H1 (cell line): ENCODE measurements at regions not wholly inside any gene's neighbourhood (a gene's known extent, or its start where the extent isn't known, plus 50 kb on each side); places are given as distances from the start of the nearest gene placed in this dataset.
A peak's percentile ranks its signal among the peaks of the same experiment; 100 is the strongest.

ENCODE experiments used
- CTCF ChIA-PET: fragments of 300-600 bp; sonication (Branson Sonifier 250); formaldehyde crosslinking; loops from one replicate; lab custom pipeline; 2021; ENCODE audit not compliant: partially characterized antibody; lab: Charles Lee
- POLR2A ChIA-PET: fragments of 300-600 bp; sonication (Branson Sonifier 250); formaldehyde crosslinking; loops from one replicate; lab custom pipeline; 2021; ENCODE audit warnings: inconsistent platforms; ENCODE audit not compliant: partially characterized antibody; lab: Charles Lee
- DNase-seq, 2 experiments: peaks; one replicate each; pipeline versions ENCODE4 v3.0.0 to v3.0.0-alpha.2; 2010 to 2022; ENCODE audit warnings: low spot score in 2 of 2, low read depth in 1 of 2, mixed read lengths in 1 of 2
- FAIRE-seq: peaks from 2 replicates; lab custom pipeline; 2011; peaks lifted over from hg19 to GRCh38; lab: Jason Lieb, UNC
- H2AFZ ChIP-seq: 2 replicates; pipeline ENCODE4 v1.8.1; 2012; ENCODE audit warnings: low read length, inconsistent platforms
- H2AK5ac ChIP-seq: 2 replicates; pipeline ENCODE4 v1.6.1; 2013; ENCODE audit warnings: low read depth, low read length
- H2BK120ac ChIP-seq: replicated peaks from 2 replicates; pipeline ENCODE3; 2013; ENCODE audit warnings: low read depth, low read length, inconsistent platforms
- H2BK12ac ChIP-seq: 2 replicates; pipeline ENCODE4 v1.6.1; 2013; ENCODE audit warnings: low read depth, low read length
- H2BK15ac ChIP-seq: 2 replicates; pipeline ENCODE4 v1.6.1; 2013; ENCODE audit warnings: low read length
- H2BK20ac ChIP-seq: 2 replicates; pipeline ENCODE4 v1.6.1; 2013; ENCODE audit warnings: low read length
- H2BK5ac ChIP-seq: 2 replicates; pipeline ENCODE4 v1.6.1; 2013; ENCODE audit warnings: low read depth, low read length
- H3K14ac ChIP-seq: 2 replicates; pipeline ENCODE4 v1.6.1; 2013; ENCODE audit warnings: inconsistent platforms; ENCODE audit not compliant: insufficient read length
- H3K18ac ChIP-seq: 2 replicates; pipeline ENCODE4 v1.6.1; 2013; ENCODE audit warnings: low read length; ENCODE audit errors: extremely low read depth
- H3K23ac ChIP-seq: 2 replicates; pipeline ENCODE4 v1.6.1; 2013; ENCODE audit warnings: inconsistent platforms; ENCODE audit not compliant: insufficient read length
- H3K23me2 ChIP-seq: 2 replicates; pipeline ENCODE4 v1.6.1; 2013; ENCODE audit warnings: low read depth, low read length
- H3K27ac ChIP-seq: 2 replicates; pipeline ENCODE4 v1.6.1; 2011; ENCODE audit warnings: low read depth, low read length, inconsistent platforms
- H3K27me3 ChIP-seq, 4 experiments: replicated peaks in 1 of 4; 1 replicate in 1 of 4; 2 replicates in 3 of 4; pipeline versions ENCODE4 v1.6.1 to v1.8.1; 2011 to 2013; ENCODE audit warnings: low read length in 3 of 4, mild to moderate bottlenecking in 3 of 4, inconsistent platforms in 2 of 4, mixed read lengths in 2 of 4, moderate library complexity in 1 of 4; ENCODE audit not compliant: control insufficient read depth in 3 of 4, insufficient read depth in 3 of 4; ENCODE audit errors: extremely low read depth in 1 of 4
- H3K36me3 ChIP-seq, 4 experiments: 2 replicates each; pipeline versions ENCODE4 v1.6.1 to v1.8.1; 2011 to 2013; ENCODE audit warnings: mild to moderate bottlenecking in 4 of 4, low read length in 3 of 4, moderate library complexity in 2 of 4, control low read depth in 1 of 4, inconsistent platforms in 1 of 4; ENCODE audit not compliant: insufficient read depth in 4 of 4, control insufficient read depth in 2 of 4
- H3K4ac ChIP-seq: replicated peaks from 2 replicates; pipeline ENCODE3; 2013; ENCODE audit warnings: low read length, low read depth, mixed read lengths, inconsistent platforms; ENCODE audit not compliant: insufficient read length
- H3K4me1 ChIP-seq, 4 experiments: replicated peaks in 1 of 4; 1 replicate in 1 of 4; 2 replicates in 3 of 4; pipeline versions ENCODE4 v1.6.1 to v1.8.1; 2011 to 2013; ENCODE audit warnings: low read length in 3 of 4, inconsistent platforms in 2 of 4, mixed read lengths in 1 of 4; ENCODE audit not compliant: insufficient read depth in 4 of 4, control insufficient read depth in 3 of 4
- H3K4me2 ChIP-seq, 2 experiments: 2 replicates each; pipeline versions ENCODE4 v1.6.1 to v1.8.1; 2011 to 2013; ENCODE audit warnings: low read depth in 2 of 2, low read length in 2 of 2, control low read depth in 1 of 2, inconsistent platforms in 1 of 2, mild to moderate bottlenecking in 1 of 2; ENCODE audit not compliant: insufficient read depth in 1 of 2
- H3K4me3 ChIP-seq, 4 experiments: fragments of 200-600, 300-600 bp in 1 of 4; sonication (generic), shearing (Covaris generic), sonication (Bioruptor Twin) in 1 of 4; 2 replicates each; pipeline versions ENCODE4 v1.5.1 to v1.8.1; 2011 to 2016; ENCODE audit warnings: low read length in 4 of 4, low read depth in 3 of 4, control low read depth in 2 of 4, inconsistent platforms in 2 of 4, mild to moderate bottlenecking in 2 of 4, mixed read lengths in 1 of 4, moderate library complexity in 1 of 4; ENCODE audit not compliant: insufficient read depth in 2 of 4; ENCODE audit errors: extremely low read depth in 1 of 4
- H3K56ac ChIP-seq: replicated peaks from 2 replicates; pipeline ENCODE3; 2013; ENCODE audit warnings: low read depth, mild to moderate bottlenecking, mixed read lengths, low read length, inconsistent platforms; ENCODE audit not compliant: insufficient read length
- H3K79me1 ChIP-seq: 2 replicates; pipeline ENCODE4 v1.6.1; 2013; ENCODE audit warnings: low read depth, low read length, control low read depth
- H3K79me2 ChIP-seq, 2 experiments: 2 replicates each; pipeline versions ENCODE4 v1.6.1 to v1.8.1; 2012 to 2013; ENCODE audit warnings: low read length in 2 of 2, mild to moderate bottlenecking in 2 of 2, inconsistent platforms in 1 of 2; ENCODE audit not compliant: insufficient read depth in 2 of 2, control insufficient read depth in 1 of 2
- H3K9ac ChIP-seq, 4 experiments: replicated peaks in 1 of 4; 1 replicate in 1 of 4; 2 replicates in 3 of 4; pipeline versions ENCODE4 v1.6.1 to v1.8.1; 2011 to 2013; ENCODE audit warnings: low read depth in 3 of 4, low read length in 3 of 4, control low read depth in 2 of 4, mild to moderate bottlenecking in 2 of 4, moderate library complexity in 2 of 4, inconsistent platforms in 1 of 4; ENCODE audit errors: extremely low read depth in 1 of 4
- H3K9me3 ChIP-seq, 2 experiments: 2 replicates each; pipeline versions ENCODE4 v1.6.1 to v1.8.1; 2012 to 2013; ENCODE audit warnings: mild to moderate bottlenecking in 2 of 2, moderate library complexity in 2 of 2, control low read depth in 1 of 2, inconsistent platforms in 1 of 2, low read depth in 1 of 2, low read length in 1 of 2, mixed read lengths in 1 of 2; ENCODE audit not compliant: insufficient read depth in 2 of 2
- H4K20me1 ChIP-seq, 2 experiments: replicated peaks in 1 of 2; 2 replicates each; pipeline versions ENCODE3 to v1.8.1; 2011 to 2013; ENCODE audit warnings: inconsistent platforms in 2 of 2, low read length in 2 of 2, mild to moderate bottlenecking in 1 of 2; ENCODE audit not compliant: insufficient read depth in 2 of 2, control insufficient read depth in 1 of 2
- H4K5ac ChIP-seq: 2 replicates; pipeline ENCODE4 v1.6.1; 2013; ENCODE audit warnings: low read length, low read depth, mixed read lengths, inconsistent platforms; ENCODE audit not compliant: insufficient read length
- H4K8ac ChIP-seq: 2 replicates; pipeline ENCODE4 v1.8.0; 2013; ENCODE audit warnings: mild to moderate bottlenecking, moderate library complexity, low read length, inconsistent platforms; ENCODE audit not compliant: insufficient read depth; ENCODE audit errors: extremely low read depth
- H4K91ac ChIP-seq: replicated peaks from 2 replicates; pipeline ENCODE3; 2013; ENCODE audit warnings: low read length, mixed read lengths, inconsistent platforms; ENCODE audit not compliant: insufficient read length
- CTCF ChIP-seq, 3 experiments: IDR thresholded peaks; 1 replicate in 2 of 3; 2 replicates in 1 of 3; pipeline versions ENCODE4 v1.5.1 to v1.6.1; 2011; ENCODE audit warnings: low read length in 3 of 3, mild to moderate bottlenecking in 3 of 3, inconsistent platforms in 2 of 3, low read depth in 1 of 3, moderate library complexity in 1 of 3; ENCODE audit not compliant: insufficient read depth in 1 of 3; ENCODE audit errors: control extremely low read depth in 1 of 3
- RAD21 ChIP-seq, 2 experiments: IDR thresholded peaks in 1 of 2; conservative IDR thresholded peaks in 1 of 2; 2 replicates each; pipeline ENCODE4 v1.6.1; 2011; ENCODE audit warnings: low read depth in 2 of 2, low read length in 2 of 2, improper control_type of control experiment in 1 of 2, inconsistent platforms in 1 of 2, mild to moderate bottlenecking in 1 of 2, moderate library complexity in 1 of 2
- ZNF274 ChIP-seq: IDR thresholded peaks from 2 replicates; pipeline ENCODE4 v1.7.0; 2012; ENCODE audit warnings: low read length, borderline replicate concordance; ENCODE audit errors: extremely low read depth
- WGBS, 2 experiments: shearing (Covaris generic) in 1 of 2; methylation state at CpG; one replicate each; pipeline versions ENCODE4 v1.1.6 to v1.1.7; 2013 to 2015; ENCODE audit warnings: low lambda C conversion rate in 2 of 2, mixed read lengths in 2 of 2, inconsistent platforms in 1 of 2, low coverage in 1 of 2, missing lambda C conversion rate in 1 of 2; ENCODE audit not compliant: insufficient replicate concordance in 2 of 2, insufficient coverage in 1 of 2, insufficient read length in 1 of 2; ENCODE audit errors: extremely low coverage in 1 of 2, missing lambda C conversion rate in 1 of 2; 5-methylcytosine and 5-hydroxymethylcytosine counted together

- FAIRE-seq (no peak), DNase-seq (no peak)
- 92% methylated on average over 11 of the region's 11 CpGs; no CpG with 5 or more reads in 1 of the 2 experiments for WGBS, 2 experiments
- H3K56ac ChIP-seq = no peak overlapping the region
- H3K4me3 ChIP-seq = no peak overlapping the region
- ChIA-PET POLR2A (no interaction called here), CTCF (interaction anchor here (0.8 to 1.2 kb wide), 4 partner anchors 34 to 569 kb away, joined by 3 to 4 read pairs (median 4); no protein-coding TSS in a partner anchor)
- H2AFZ ChIP-seq = no peak overlapping the region
- no peak overlapping the region for H2BK5ac ChIP-seq
- no peak overlapping the region for H2AK5ac ChIP-seq
- no peaks in the 10 kb centered on the region for H3K9me3 ChIP-seq
- no peaks in the 10 kb centered on the region for H3K36me3 ChIP-seq
- no peak overlapping the region for H2BK15ac ChIP-seq
- H3K9ac ChIP-seq = no peak overlapping the region
- H2BK120ac ChIP-seq = no peak overlapping the region
- no peaks in the 10 kb centered on the region for H3K79me2 ChIP-seq
- no peaks in the 10 kb centered on the region for H3K4me1 ChIP-seq
- no peak overlapping the region for H3K23ac ChIP-seq
- H3K18ac ChIP-seq = no peak overlapping the region
- H4K5ac ChIP-seq = no peak overlapping the region
- TF ChIP-seq RAD21 (IDR thresholded peaks at IDR 0.05 in 1 of 2, conservative IDR thresholded peaks at IDR 0.05 in 1 of 2; ENCODE audit: low read depth in 2 of 2, low read length in 2 of 2) = peak; percentile 63 to 65
- no peak for TF ChIP-seq ZNF274
- peak; percentile 20 to 35 (median 24); a peak in 3 of 4 replicates for TF ChIP-seq CTCF (IDR thresholded peaks at IDR 0.05; ENCODE audit: control extremely low read depth in 1 of 3, insufficient read depth in 1 of 3, low read depth in 1 of 3, low read length in 3 of 3)
- no peak overlapping the region for H4K91ac ChIP-seq
- H3K27ac ChIP-seq = no peak overlapping the region
- H2BK12ac ChIP-seq = no peak overlapping the region
- no peak overlapping the region for H3K4ac ChIP-seq
- no peaks in the 10 kb centered on the region for H4K20me1 ChIP-seq
- no peak overlapping the region for H3K14ac ChIP-seq
- H3K27me3 ChIP-seq = no peaks in the 10 kb centered on the region
- H3K4me2 ChIP-seq = no peak overlapping the region
- no peak overlapping the region for H4K8ac ChIP-seq
- H3K23me2 ChIP-seq = no peaks in the 10 kb centered on the region
- no peaks in the 10 kb centered on the region for H3K79me1 ChIP-seq
- H2BK20ac ChIP-seq = no peak overlapping the region
These were observed 339.2 kb upstream of the ADARB2 start for GRCh38 chr10:2076528-2076927.
